Panc1 (cell line): ENCODE measurements at regions not wholly inside any gene's neighbourhood (a gene's known extent, or its start where the extent isn't known, plus 50 kb on each side); places are given as distances from the start of the nearest gene placed in this dataset.

ENCODE experiments used
- ATAC-seq: fragments of 200-7000 bp; cut with Tn5 transposase; 2 replicates; pipeline ENCODE4 v1.9.1; 2020; ENCODE audit warnings: mild to moderate bottlenecking, moderate library complexity
- BruUV-seq: library from RNA; stranded (reverse); fragments of 400-500 nt; replicated peaks from 2 replicates; lab custom pipeline; 2021; lab: Mats Ljungman, UMichigan
- CTCF ChIA-PET: fragments of 300-600 bp; sonication (Branson Sonifier 250); formaldehyde crosslinking; loops from one replicate; lab custom pipeline; 2022; ENCODE audit warnings: antibody characterized with exemption; lab: Charles Lee
- POLR2A ChIA-PET: fragments of 300-600 bp; sonication (Branson Sonifier 250); formaldehyde crosslinking; loops from one replicate; lab custom pipeline; 2022; ENCODE audit warnings: antibody characterized with exemption; lab: Charles Lee
- DNase-seq: peaks from one replicate; pipeline ENCODE4 v3.0.0-alpha.2; 2010; ENCODE audit warnings: low read depth, low spot score
- H3K27ac ChIP-seq: 2 replicates; pipeline ENCODE4 v1.5.1; 2011; ENCODE audit warnings: mild to moderate bottlenecking, low read length, inconsistent platforms
- H3K27me3 ChIP-seq: fragments of 200-500 bp; sonication (Bioruptor generic); 2 replicates; pipeline ENCODE4 v1.6.0; 2014; ENCODE audit warnings: low read length, inconsistent platforms; ENCODE audit not compliant: control insufficient read depth, insufficient read depth
- H3K36me3 ChIP-seq: fragments of 200-500 bp; sonication (Bioruptor generic); 2 replicates; pipeline ENCODE4 v1.5.1; 2014; ENCODE audit warnings: inconsistent platforms, mild to moderate bottlenecking, low read length, moderate library complexity; ENCODE audit not compliant: control insufficient read depth, insufficient read depth
- H3K4me1 ChIP-seq: 2 replicates; pipeline ENCODE4 v1.5.1; 2011; ENCODE audit warnings: inconsistent platforms, mild to moderate bottlenecking, low read length, moderate library complexity; ENCODE audit not compliant: control insufficient read depth, insufficient read depth
- H3K4me3 ChIP-seq, 2 experiments: 2 replicates each; pipeline ENCODE4 v1.5.1; 2011 to 2012; ENCODE audit warnings: low read depth in 2 of 2, low read length in 2 of 2, mild to moderate bottlenecking in 2 of 2, inconsistent platforms in 1 of 2, moderate library complexity in 1 of 2
- H3K9me3 ChIP-seq: fragments of 200-500 bp; sonication (Bioruptor generic); 2 replicates; pipeline ENCODE4 v1.5.1; 2014; ENCODE audit warnings: low read depth, mild to moderate bottlenecking, inconsistent platforms, low read length, moderate library complexity; ENCODE audit not compliant: control insufficient read depth, insufficient read depth
- POLR2AphosphoS5 ChIP-seq: IDR thresholded peaks from 2 replicates; pipeline ENCODE4 v1.6.1; 2012; ENCODE audit warnings: mild to moderate bottlenecking, low read depth, low read length, moderate library complexity
- SIN3A ChIP-seq: IDR thresholded peaks from 2 replicates; pipeline ENCODE4 v1.6.1; 2012; ENCODE audit warnings: low read depth, mild to moderate bottlenecking, low read length, moderate library complexity, borderline replicate concordance; ENCODE audit not compliant: insufficient read depth
- TCF7L2 ChIP-seq: IDR thresholded peaks from 2 replicates; pipeline ENCODE4 v1.6.1; 2011; ENCODE audit warnings: mild to moderate bottlenecking, low read depth, low read length, inconsistent platforms
- in situ Hi-C: cut with HindIII; loops from 2 replicates; pipeline ENCODE4 v1.10.0; 2016; ENCODE audit warnings: low sequenced_read_pairs, low pct_unique_long_range_greater_than_20kb
- intact Hi-C: fragments of 100-400 bp; cut with micrococcal nuclease; formaldehyde crosslinking; loops from one replicate; pipeline ENCODE4 v1.10.0; 2022; ENCODE audit not compliant: unreplicated experiment
- TF ChIP-seq, protein P1 (sequence below), 2 experiments: IDR thresholded peaks; 2 replicates each; pipeline ENCODE4 v1.6.1; 2011 to 2012; ENCODE audit warnings: low read depth in 2 of 2, control low read depth in 1 of 2, low read length in 1 of 2, mild to moderate bottlenecking in 1 of 2, moderate library complexity in 1 of 2; ENCODE audit not compliant: insufficient read depth in 1 of 2
- TF ChIP-seq, protein P2 (sequence below): fragments of 450-650 bp; IDR thresholded peaks from 2 replicates; pipeline ENCODE4 v1.5.1; 2017; ENCODE audit warnings: mild to moderate bottlenecking

DNA sequence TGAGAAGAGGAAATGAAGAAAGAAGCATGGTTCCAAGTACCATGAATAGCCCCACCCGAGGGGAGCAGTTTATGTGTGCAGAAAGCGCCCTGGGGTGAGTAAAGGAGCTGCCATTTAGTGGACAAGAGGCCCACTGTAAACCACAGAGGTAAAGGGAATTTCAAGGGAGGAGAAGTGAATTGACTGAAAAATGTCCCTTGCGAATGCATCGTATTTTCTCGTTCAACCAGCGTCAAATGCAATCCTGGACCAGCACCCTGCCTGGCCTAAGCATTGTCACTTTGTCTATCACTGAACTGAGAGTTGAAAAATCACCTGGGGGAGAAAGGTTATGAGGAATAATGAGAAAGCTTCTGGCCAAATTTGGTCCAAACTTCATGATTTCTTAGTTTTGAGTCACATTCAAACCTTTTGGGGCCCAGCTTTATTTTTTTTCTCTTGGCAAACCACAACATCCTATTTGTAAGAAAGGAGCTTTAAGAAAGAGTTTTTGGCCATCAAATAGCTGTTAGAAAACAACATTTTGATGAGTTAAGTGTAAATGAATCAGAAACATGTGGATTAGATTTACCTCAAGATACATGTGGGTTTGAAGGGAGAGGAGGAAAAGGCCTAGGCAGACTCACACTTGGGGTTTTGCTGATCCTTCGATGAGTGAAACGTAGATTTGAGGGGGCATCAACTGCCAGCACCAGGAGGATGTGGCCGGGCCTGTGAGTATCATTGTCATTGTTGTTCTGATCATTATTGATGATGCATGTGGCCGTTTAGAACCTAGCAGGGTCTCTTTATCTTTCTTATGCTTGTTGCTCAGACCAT is 214.0 kb downstream of the CLIC5 start:
- intact Hi-C loops (no loop called here), in situ Hi-C loops (no loop called here)
- no peak overlapping the region for H3K27ac ChIP-seq
- no peaks in the 10 kb centered on the region for H3K4me1 ChIP-seq
- ATAC-seq: no peak
- no peaks in the 10 kb centered on the region for H3K9me3 ChIP-seq
- ChIA-PET CTCF (no interaction called here), POLR2A (no interaction called here)
- H3K4me3 ChIP-seq: no peak overlapping the region
- TF ChIP-seq, protein P1, sequence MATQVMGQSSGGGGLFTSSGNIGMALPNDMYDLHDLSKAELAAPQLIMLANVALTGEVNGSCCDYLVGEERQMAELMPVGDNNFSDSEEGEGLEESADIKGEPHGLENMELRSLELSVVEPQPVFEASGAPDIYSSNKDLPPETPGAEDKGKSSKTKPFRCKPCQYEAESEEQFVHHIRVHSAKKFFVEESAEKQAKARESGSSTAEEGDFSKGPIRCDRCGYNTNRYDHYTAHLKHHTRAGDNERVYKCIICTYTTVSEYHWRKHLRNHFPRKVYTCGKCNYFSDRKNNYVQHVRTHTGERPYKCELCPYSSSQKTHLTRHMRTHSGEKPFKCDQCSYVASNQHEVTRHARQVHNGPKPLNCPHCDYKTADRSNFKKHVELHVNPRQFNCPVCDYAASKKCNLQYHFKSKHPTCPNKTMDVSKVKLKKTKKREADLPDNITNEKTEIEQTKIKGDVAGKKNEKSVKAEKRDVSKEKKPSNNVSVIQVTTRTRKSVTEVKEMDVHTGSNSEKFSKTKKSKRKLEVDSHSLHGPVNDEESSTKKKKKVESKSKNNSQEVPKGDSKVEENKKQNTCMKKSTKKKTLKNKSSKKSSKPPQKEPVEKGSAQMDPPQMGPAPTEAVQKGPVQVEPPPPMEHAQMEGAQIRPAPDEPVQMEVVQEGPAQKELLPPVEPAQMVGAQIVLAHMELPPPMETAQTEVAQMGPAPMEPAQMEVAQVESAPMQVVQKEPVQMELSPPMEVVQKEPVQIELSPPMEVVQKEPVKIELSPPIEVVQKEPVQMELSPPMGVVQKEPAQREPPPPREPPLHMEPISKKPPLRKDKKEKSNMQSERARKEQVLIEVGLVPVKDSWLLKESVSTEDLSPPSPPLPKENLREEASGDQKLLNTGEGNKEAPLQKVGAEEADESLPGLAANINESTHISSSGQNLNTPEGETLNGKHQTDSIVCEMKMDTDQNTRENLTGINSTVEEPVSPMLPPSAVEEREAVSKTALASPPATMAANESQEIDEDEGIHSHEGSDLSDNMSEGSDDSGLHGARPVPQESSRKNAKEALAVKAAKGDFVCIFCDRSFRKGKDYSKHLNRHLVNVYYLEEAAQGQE (IDR thresholded peaks at IDR 0.05; ENCODE audit: insufficient read depth in 1 of 2, low read depth in 2 of 2, low read length in 1 of 2): no peak
- TF ChIP-seq TCF7L2: no peak
- TF ChIP-seq SIN3A: no peak
- no peak for TF ChIP-seq POLR2AphosphoS5
- TF ChIP-seq, protein P2, sequence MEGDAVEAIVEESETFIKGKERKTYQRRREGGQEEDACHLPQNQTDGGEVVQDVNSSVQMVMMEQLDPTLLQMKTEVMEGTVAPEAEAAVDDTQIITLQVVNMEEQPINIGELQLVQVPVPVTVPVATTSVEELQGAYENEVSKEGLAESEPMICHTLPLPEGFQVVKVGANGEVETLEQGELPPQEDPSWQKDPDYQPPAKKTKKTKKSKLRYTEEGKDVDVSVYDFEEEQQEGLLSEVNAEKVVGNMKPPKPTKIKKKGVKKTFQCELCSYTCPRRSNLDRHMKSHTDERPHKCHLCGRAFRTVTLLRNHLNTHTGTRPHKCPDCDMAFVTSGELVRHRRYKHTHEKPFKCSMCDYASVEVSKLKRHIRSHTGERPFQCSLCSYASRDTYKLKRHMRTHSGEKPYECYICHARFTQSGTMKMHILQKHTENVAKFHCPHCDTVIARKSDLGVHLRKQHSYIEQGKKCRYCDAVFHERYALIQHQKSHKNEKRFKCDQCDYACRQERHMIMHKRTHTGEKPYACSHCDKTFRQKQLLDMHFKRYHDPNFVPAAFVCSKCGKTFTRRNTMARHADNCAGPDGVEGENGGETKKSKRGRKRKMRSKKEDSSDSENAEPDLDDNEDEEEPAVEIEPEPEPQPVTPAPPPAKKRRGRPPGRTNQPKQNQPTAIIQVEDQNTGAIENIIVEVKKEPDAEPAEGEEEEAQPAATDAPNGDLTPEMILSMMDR: no peak
- no TSS peak for BruUV-seq
- no peak for DNase-seq
- H3K27me3 ChIP-seq: peaks cover 2% of the 10 kb centered on the region; the same call in 1 of the 2 replicates
- no peaks in the 10 kb centered on the region for H3K36me3 ChIP-seq

DNA sequence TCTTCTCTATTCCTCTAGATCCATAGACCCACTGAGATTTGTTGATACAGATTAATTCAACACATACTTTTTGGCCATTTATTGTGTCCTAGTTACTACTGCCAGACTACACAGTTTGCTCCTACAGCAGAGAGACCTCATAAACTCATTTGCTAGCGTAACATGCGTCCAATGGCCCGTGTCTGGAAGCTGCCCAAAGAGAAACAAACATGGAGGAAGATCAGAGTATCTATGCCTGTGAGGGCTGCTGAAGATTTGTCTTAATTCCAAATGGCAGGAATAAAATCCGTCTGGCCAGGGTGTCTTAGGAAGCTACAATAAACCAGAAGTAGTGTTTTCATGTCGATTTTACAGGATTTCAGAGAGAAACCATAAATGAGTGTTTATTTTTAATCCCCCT is 214.7 kb downstream of the CLIC5 start:
- intact Hi-C loops (no loop called here), in situ Hi-C loops (no loop called here)
- ChIA-PET POLR2A (no interaction called here), CTCF (no interaction called here)
- peaks cover 5% of the 10 kb centered on the region; the same call in 1 of the 2 replicates for H3K27me3 ChIP-seq
- no TSS peak for BruUV-seq
- TF ChIP-seq TCF7L2 (no peak), POLR2AphosphoS5 (no peak), SIN3A (no peak)
- TF ChIP-seq, protein P2: no peak
- TF ChIP-seq, protein P1 (IDR thresholded peaks at IDR 0.05; ENCODE audit: insufficient read depth in 1 of 2, low read depth in 2 of 2, low read length in 1 of 2): no peak
- no peak overlapping the region for H3K27ac ChIP-seq
- ATAC-seq (no peak), DNase-seq (no peak)
- no peaks in the 10 kb centered on the region for H3K4me1 ChIP-seq
- H3K36me3 ChIP-seq: no peaks in the 10 kb centered on the region
- no peak overlapping the region for H3K4me3 ChIP-seq
- no peaks in the 10 kb centered on the region for H3K9me3 ChIP-seq
